Left ventricle myocardium inferior (tissue), 1 donor: ENCODE measurements at regions not wholly inside any gene's neighbourhood (a gene's known extent, or its start where the extent isn't known, plus 50 kb on each side); places are given as distances from the start of the nearest gene placed in this dataset.

Experiments used
- DNase-seq: peaks from one replicate; pipeline ENCODE4 v3.0.0-alpha.2; 2020
- H3K27ac ChIP-seq: fragments of 200-600 bp; replicated peaks from 2 replicates; pipeline ENCODE4 v1.8.0; 2021
- H3K27me3 ChIP-seq: fragments of 200-600 bp; 2 replicates; pipeline ENCODE4 v1.8.0; 2021; ENCODE audit warnings: low read depth
- H3K36me3 ChIP-seq: fragments of 200-600 bp; 2 replicates; pipeline ENCODE4 v1.8.0; 2021
- H3K4me1 ChIP-seq: fragments of 200-600 bp; 2 replicates; pipeline ENCODE4 v1.8.0; 2021
- H3K4me3 ChIP-seq: fragments of 200-600 bp; 2 replicates; pipeline ENCODE4 v1.8.0; 2021; ENCODE audit warnings: mild to moderate bottlenecking, moderate library complexity
- H3K9me3 ChIP-seq: fragments of 200-600 bp; replicated peaks from 2 replicates; pipeline ENCODE4 v1.8.0; 2021
- CTCF ChIP-seq: fragments of 200-600 bp; IDR thresholded peaks from 2 replicates; pipeline ENCODE4 v1.8.0; 2021; ENCODE audit warnings: antibody characterized with exemption, mild to moderate bottlenecking, borderline replicate concordance
- intact Hi-C: fragments of 100-400 bp; cut with micrococcal nuclease; formaldehyde crosslinking; loops from one replicate; pipeline ENCODE4 v1.11.0; 2022
- donor health status: DM: no; HTN: yes; CAD: no; lungs with severe emphysema.

GRCh38 chr10:83037653-83038052 is 1101.7 kb upstream of the GHITM start:
- Histone ChIP-seq H3K9me3 (peaks cover 10% of the 10 kb centered on the region), H3K27ac (no peak overlapping the region), H3K36me3 (no peaks in the 10 kb centered on the region), H3K4me3 (no peak overlapping the region), H3K4me1 (no peaks in the 10 kb centered on the region), H3K27me3 (no peaks in the 10 kb centered on the region)
- intact Hi-C loops: no loop called here
- no peak for TF ChIP-seq CTCF
- no peak for DNase-seq

DNA sequence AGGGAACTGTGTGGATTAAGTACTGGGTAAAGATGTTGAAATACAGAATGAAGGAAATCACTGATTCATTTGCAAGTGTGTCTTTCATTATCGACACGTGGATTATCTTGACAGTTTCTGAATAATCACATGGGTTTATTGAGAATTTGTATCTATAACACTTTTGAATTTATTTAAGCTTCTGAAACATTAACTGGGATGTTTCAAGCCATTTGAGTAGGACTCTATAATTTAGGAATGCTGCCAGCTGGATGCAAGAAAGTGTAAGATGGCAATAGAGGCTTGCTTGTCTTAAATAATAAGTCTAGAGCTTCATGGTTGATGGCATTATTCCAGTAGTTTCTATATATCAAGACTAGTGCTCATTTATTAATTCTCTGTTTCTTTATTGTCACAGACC is 1100.7 kb upstream of the GHITM start:
- Histone ChIP-seq H3K36me3 (no peaks in the 10 kb centered on the region), H3K27me3 (no peaks in the 10 kb centered on the region), H3K4me1 (no peaks in the 10 kb centered on the region), H3K9me3 (peaks cover 10% of the 10 kb centered on the region), H3K4me3 (no peak overlapping the region), H3K27ac (no peak overlapping the region)
- no peak for TF ChIP-seq CTCF
- intact Hi-C loops: no loop called here
- no peak for DNase-seq

DNA sequence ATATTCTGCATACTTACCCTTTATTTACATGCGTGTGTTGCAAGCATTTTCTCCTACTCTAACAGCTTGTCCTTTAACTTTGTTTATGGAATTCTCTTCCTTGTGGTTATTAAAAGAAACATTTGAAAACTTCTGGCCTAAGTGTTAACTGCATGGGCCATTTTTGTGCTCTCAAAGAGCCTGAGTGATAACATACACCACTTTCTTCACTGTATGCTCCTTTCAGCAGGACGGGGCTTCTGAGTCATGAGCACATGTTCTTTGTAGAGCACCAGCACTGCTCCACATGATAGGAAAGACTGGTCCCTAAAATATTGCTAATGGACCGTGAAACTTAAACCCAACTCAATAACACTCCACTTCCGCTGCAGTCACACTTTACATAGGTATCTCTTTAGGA is 1093.6 kb upstream of the GHITM start:
- H3K27me3 ChIP-seq: no peaks in the 10 kb centered on the region
- TF ChIP-seq CTCF: no peak
- intact Hi-C loops: no loop called here
- no peak for DNase-seq
- no peaks in the 10 kb centered on the region for H3K4me1 ChIP-seq
- no peak overlapping the region for H3K27ac ChIP-seq
- H3K36me3 ChIP-seq: no peaks in the 10 kb centered on the region
- H3K9me3 ChIP-seq: no peaks in the 10 kb centered on the region
- H3K4me3 ChIP-seq: no peak overlapping the region

- intact Hi-C loops: no loop called here
- H3K4me3 ChIP-seq: no peak overlapping the region
- H3K36me3 ChIP-seq: no peaks in the 10 kb centered on the region
- no peak for DNase-seq
- no peak overlapping the region for H3K27ac ChIP-seq
- no peak for TF ChIP-seq CTCF
- H3K27me3 ChIP-seq: no peaks in the 10 kb centered on the region
- no peaks in the 10 kb centered on the region for H3K4me1 ChIP-seq
- no peaks in the 10 kb centered on the region for H3K9me3 ChIP-seq
These were observed 1088.5 kb upstream of the GHITM start for GRCh38 chr10:83050815-83051214.

DNA sequence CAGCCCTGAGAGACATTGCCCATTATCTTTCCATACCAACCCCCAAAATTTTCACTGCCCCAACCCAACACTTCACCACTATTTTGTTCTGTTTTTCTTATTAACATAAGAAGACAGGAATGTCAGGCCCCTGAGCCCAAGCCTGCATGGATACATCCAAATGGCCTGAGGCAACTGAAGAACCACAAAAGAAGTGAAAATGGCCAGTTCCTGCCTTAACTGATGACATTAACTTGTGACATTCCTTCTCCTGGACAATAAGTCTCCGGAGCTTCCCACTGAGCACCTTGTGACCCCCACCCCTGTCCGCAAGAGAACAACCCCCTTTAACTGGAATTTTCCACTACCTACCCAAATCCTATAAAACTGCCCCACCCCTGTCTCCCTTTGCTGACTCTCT is 1076.4 kb upstream of the GHITM start:
- Histone ChIP-seq H3K4me3 (no peak overlapping the region), H3K9me3 (peaks cover 18% of the 10 kb centered on the region), H3K27ac (no peak overlapping the region), H3K27me3 (no peaks in the 10 kb centered on the region), H3K36me3 (no peaks in the 10 kb centered on the region), H3K4me1 (no peaks in the 10 kb centered on the region)
- no peak for DNase-seq
- intact Hi-C loops: no loop called here
- TF ChIP-seq CTCF: no peak

DNA sequence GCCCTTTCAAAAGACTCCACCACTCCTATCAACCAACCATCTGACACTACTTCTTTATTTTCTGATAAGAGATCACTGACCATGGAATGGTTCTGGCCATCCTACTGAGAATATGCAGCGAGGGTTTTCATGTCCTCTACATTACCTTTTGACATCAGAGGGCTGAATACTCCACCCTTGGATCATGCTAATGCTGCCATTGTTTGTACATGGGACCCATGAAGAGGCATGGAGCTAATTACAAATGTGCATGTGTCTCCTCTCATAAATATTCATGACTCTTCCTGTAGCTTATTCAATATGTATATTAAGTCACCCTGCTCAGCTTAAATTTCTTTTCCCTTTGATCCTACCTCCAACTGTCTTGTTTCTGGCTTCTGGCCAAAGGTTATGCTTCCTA is 1065.8 kb upstream of the GHITM start:
- no peak for DNase-seq
- intact Hi-C loops: no loop called here
- H3K36me3 ChIP-seq: no peaks in the 10 kb centered on the region
- no peaks in the 10 kb centered on the region for H3K4me1 ChIP-seq
- H3K27me3 ChIP-seq: no peaks in the 10 kb centered on the region
- H3K27ac ChIP-seq: no peak overlapping the region
- TF ChIP-seq CTCF: no peak
- H3K4me3 ChIP-seq: no peak overlapping the region
- peaks cover 24% of the 10 kb centered on the region for H3K9me3 ChIP-seq
